ENCODE measurements at regions not wholly inside any gene's neighbourhood (a gene's known extent, or its start where the extent isn't known, plus 50 kb on each side); places are given as distances from the start of the nearest gene placed in this dataset.

- H3K9ac ChIP-seq (ENCODE audit: low read depth in 2 of 2, low read length in 2 of 2), result no peak overlapping the region
- no peaks in the 10 kb centered on the region for H3K4me1 ChIP-seq
- DNase-seq, result no peak
- intact Hi-C loops (cut with DNase I), result no loop called here
- H3K36me3 ChIP-seq, result no peaks in the 10 kb centered on the region
- no peak for TF ChIP-seq CTCF (IDR thresholded peaks at IDR 0.05)
- no peak overlapping the region for H3K4me3 ChIP-seq
- no peaks in the 10 kb centered on the region for H3K27me3 ChIP-seq
- no peak overlapping the region for H3K27ac ChIP-seq
- H3K9me3 ChIP-seq, result no peaks in the 10 kb centered on the region
These were observed 57.9 kb upstream of the PPP2R3A start for GRCh38 chr3:135907422-135908165.

- no peak overlapping the region for H3K27ac ChIP-seq
- H3K4me3 ChIP-seq, result no peak overlapping the region
- TF ChIP-seq CTCF (IDR thresholded peaks at IDR 0.05), result no peak
- intact Hi-C loops (cut with DNase I), result no loop called here
- H3K36me3 ChIP-seq, result no peaks in the 10 kb centered on the region
- no peaks in the 10 kb centered on the region for H3K9me3 ChIP-seq
- DNase-seq, result no peak
- H3K27me3 ChIP-seq, result no peaks in the 10 kb centered on the region
- H3K9ac ChIP-seq (ENCODE audit: low read depth in 2 of 2, low read length in 2 of 2), result no peak overlapping the region
- H3K4me1 ChIP-seq, result no peaks in the 10 kb centered on the region
These were observed 57.3 kb upstream of the PPP2R3A start for GRCh38 chr3:135908225-135908624.

GRCh38 chr3:135908737-135909136 lies 56.8 kb upstream of the PPP2R3A start:
- no peak for TF ChIP-seq CTCF (IDR thresholded peaks at IDR 0.05)
- H3K4me1 ChIP-seq, result no peaks in the 10 kb centered on the region
- no peak overlapping the region for H3K4me3 ChIP-seq
- H3K9me3 ChIP-seq, result no peaks in the 10 kb centered on the region
- no peak for DNase-seq
- H3K36me3 ChIP-seq, result no peaks in the 10 kb centered on the region
- H3K9ac ChIP-seq (ENCODE audit: low read depth in 2 of 2, low read length in 2 of 2), result no peak overlapping the region
- intact Hi-C loops (cut with DNase I), result no loop called here
- H3K27ac ChIP-seq, result no peak overlapping the region
- H3K27me3 ChIP-seq, result no peaks in the 10 kb centered on the region

- no peaks in the 10 kb centered on the region for H3K9me3 ChIP-seq
- H3K27ac ChIP-seq, result no peak overlapping the region
- no peaks in the 10 kb centered on the region for H3K36me3 ChIP-seq
- intact Hi-C loops (cut with DNase I), result no loop called here
- TF ChIP-seq CTCF (IDR thresholded peaks at IDR 0.05), result no peak
- no peaks in the 10 kb centered on the region for H3K4me1 ChIP-seq
- DNase-seq, result no peak
- H3K4me3 ChIP-seq, result no peak overlapping the region
- H3K27me3 ChIP-seq, result no peaks in the 10 kb centered on the region
- H3K9ac ChIP-seq (ENCODE audit: low read depth in 2 of 2, low read length in 2 of 2), result no peak overlapping the region
These were observed 54.4 kb upstream of the PPP2R3A start for GRCh38 chr3:135911110-135911509.

- Histone ChIP-seq H3K4me3 (no peak overlapping the region), H3K9me3 (no peaks in the 10 kb centered on the region), H3K4me1 (no peaks in the 10 kb centered on the region), H3K27me3 (no peaks in the 10 kb centered on the region), H3K9ac (ENCODE audit: low read depth in 2 of 2, low read length in 2 of 2) (no peak overlapping the region), H3K27ac (no peak overlapping the region), H3K36me3 (no peaks in the 10 kb centered on the region)
- TF ChIP-seq CTCF (IDR thresholded peaks at IDR 0.05), result no peak
- intact Hi-C loops (cut with DNase I), result no loop called here
- DNase-seq, result no peak
These were observed 50.3 kb upstream of the PPP2R3A start for GRCh38 chr3:135915206-135915605.
